ENCODE measurements at regions not wholly inside any gene's neighbourhood (a gene's known extent, or its start where the extent isn't known, plus 50 kb on each side); places are given as distances from the start of the nearest gene placed in this dataset.

DNA sequence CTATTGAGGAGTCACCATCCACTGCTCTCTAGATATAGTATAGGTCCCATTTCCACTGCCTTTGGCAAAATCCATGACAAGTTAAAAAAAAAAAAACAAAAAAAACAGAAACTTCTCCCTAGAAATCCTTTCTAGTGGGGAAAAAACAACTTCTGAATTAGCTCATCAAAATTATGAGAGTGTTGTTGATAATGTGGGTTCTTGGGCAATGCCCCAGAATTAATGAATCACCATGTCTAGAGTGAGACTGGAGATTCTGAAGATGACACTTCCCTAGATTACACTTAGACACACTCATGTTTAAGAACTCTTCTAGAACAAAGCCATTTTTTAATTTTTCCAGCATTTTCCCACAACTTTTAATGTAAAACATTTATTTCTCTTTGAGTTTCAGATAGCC is 728.0 kb upstream of the C9orf72 start:
- ATAC-seq: no peak
- H3K27ac Mint-ChIP-seq: no peak overlapping the region
- no peaks in the 10 kb centered on the region for H3K4me1 Mint-ChIP-seq
- Histone ChIP-seq H3K9me3 (ENCODE audit: control insufficient read depth, insufficient read depth, low read length) (no peaks in the 10 kb centered on the region), H3K4me3 (ENCODE audit: low read length) (no peak overlapping the region), H3K27me3 (ENCODE audit: control insufficient read depth, insufficient read depth, low read length) (no peaks in the 10 kb centered on the region), H3K36me3 (ENCODE audit: control insufficient read depth, insufficient read depth, low read length) (no peaks in the 10 kb centered on the region), H3K4me1 (ENCODE audit: control insufficient read depth, insufficient read depth, low read length) (no peaks in the 10 kb centered on the region), H3K27ac (ENCODE audit: low read length) (no peak overlapping the region)
- no peak overlapping the region for H3K4me3 Mint-ChIP-seq
- intact Hi-C loops (cut with micrococcal nuclease): no loop called here
- TF ChIP-seq, protein P1, sequence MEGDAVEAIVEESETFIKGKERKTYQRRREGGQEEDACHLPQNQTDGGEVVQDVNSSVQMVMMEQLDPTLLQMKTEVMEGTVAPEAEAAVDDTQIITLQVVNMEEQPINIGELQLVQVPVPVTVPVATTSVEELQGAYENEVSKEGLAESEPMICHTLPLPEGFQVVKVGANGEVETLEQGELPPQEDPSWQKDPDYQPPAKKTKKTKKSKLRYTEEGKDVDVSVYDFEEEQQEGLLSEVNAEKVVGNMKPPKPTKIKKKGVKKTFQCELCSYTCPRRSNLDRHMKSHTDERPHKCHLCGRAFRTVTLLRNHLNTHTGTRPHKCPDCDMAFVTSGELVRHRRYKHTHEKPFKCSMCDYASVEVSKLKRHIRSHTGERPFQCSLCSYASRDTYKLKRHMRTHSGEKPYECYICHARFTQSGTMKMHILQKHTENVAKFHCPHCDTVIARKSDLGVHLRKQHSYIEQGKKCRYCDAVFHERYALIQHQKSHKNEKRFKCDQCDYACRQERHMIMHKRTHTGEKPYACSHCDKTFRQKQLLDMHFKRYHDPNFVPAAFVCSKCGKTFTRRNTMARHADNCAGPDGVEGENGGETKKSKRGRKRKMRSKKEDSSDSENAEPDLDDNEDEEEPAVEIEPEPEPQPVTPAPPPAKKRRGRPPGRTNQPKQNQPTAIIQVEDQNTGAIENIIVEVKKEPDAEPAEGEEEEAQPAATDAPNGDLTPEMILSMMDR (IDR thresholded peaks at IDR 0.05): no peak
- H3K9me3 Mint-ChIP-seq: peaks cover 7 to 11% of the 10 kb centered on the region in 2 donors
- DNase-seq: no peak
- H3K36me3 Mint-ChIP-seq: peaks cover 6% of the 10 kb centered on the region
- no peaks in the 10 kb centered on the region for H3K27me3 Mint-ChIP-seq (ENCODE audit: low read depth in 2 of 2)

DNA sequence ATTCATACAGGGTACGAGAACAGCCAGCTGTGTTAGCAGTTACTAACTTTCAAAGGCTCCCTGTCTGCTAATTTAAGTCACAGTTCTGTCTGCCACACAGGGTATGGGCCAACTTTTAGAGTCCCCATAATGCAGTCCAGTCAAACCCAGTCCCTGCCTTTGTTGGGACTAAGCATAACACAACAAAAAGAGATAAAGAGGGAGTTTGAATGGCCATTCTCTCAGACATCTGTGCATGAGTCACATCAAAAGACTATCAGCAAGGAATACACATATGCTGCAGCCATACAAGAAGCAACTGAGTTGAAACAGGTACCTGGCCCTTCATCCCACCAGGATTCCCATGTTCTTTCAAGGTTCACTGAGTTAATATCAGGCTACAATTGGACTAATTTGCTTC is 744.5 kb upstream of the C9orf72 start:
- Histone ChIP-seq H3K9me3 (ENCODE audit: control insufficient read depth, insufficient read depth, low read length) (no peaks in the 10 kb centered on the region), H3K27ac (ENCODE audit: low read length) (no peak overlapping the region), H3K27me3 (ENCODE audit: control insufficient read depth, insufficient read depth, low read length) (no peaks in the 10 kb centered on the region), H3K4me3 (ENCODE audit: low read length) (no peak overlapping the region), H3K4me1 (ENCODE audit: control insufficient read depth, insufficient read depth, low read length) (no peaks in the 10 kb centered on the region), H3K36me3 (ENCODE audit: control insufficient read depth, insufficient read depth, low read length) (no peaks in the 10 kb centered on the region)
- WGBS (ENCODE audit: insufficient coverage): no CpG with 5 or more reads among the region's 1 CpG
- no peaks in the 10 kb centered on the region for H3K36me3 Mint-ChIP-seq
- TF ChIP-seq, protein P1 (IDR thresholded peaks at IDR 0.05): no peak
- no peak overlapping the region for H3K4me3 Mint-ChIP-seq
- intact Hi-C loops (cut with micrococcal nuclease): no loop called here
- no peak overlapping the region for H3K27ac Mint-ChIP-seq
- ATAC-seq: no peak
- no peaks in the 10 kb centered on the region for H3K4me1 Mint-ChIP-seq
- peaks cover 3 to 7% of the 10 kb centered on the region in 2 donors for H3K9me3 Mint-ChIP-seq
- no peak for DNase-seq
- H3K27me3 Mint-ChIP-seq (ENCODE audit: low read depth in 2 of 2): no peaks in the 10 kb centered on the region

DNA sequence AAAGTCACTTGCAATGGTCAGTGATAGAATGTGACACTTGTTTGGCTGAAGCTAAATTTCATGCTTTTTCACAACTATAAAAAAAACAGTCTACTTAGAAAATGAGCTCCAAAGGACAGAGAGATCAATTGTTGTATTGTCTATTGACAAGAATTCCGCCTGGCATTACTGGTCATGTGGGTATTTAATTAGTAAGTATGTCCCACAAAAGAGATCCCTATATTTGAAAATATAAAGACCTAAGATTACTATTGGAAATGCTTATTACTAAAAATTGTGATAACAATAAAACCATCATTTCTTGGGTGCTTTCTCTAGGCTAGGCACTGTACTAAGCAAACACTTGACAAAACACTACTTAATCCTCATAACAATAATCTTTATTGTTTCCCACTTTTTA is 745.2 kb upstream of the C9orf72 start:
- intact Hi-C loops (cut with micrococcal nuclease): no loop called here
- H3K4me1 ChIP-seq (ENCODE audit: control insufficient read depth, insufficient read depth, low read length): no peaks in the 10 kb centered on the region
- no peaks in the 10 kb centered on the region for H3K27me3 Mint-ChIP-seq (ENCODE audit: low read depth in 2 of 2)

DNA sequence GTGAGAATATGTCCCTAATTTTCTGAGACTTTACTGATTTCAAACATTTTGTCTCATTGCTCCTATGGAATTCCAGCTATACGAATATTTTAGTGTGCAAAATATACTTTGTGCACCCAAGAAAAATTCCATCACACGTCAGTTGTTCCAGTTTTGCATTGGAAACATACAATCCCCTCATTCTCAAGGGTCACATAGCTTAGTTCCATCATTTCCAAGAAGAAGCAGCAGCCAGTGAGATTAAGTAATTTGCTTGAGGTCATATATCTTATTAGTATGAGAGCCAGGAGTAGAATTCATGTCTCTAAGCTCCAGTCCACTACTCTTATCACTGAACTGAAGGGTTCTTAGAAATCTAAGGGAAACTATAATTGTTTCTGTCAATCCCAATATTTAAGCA is 746.7 kb upstream of the C9orf72 start:
- 73% methylated on average over 2 of the region's 2 CpGs for WGBS (ENCODE audit: insufficient coverage)
- intact Hi-C loops (cut with micrococcal nuclease): no loop called here
- peaks cover 3 to 7% of the 10 kb centered on the region in 2 donors for H3K9me3 Mint-ChIP-seq
- H3K27me3 Mint-ChIP-seq (ENCODE audit: low read depth in 2 of 2): no peaks in the 10 kb centered on the region
- no peak overlapping the region for H3K27ac Mint-ChIP-seq
- H3K4me1 ChIP-seq (ENCODE audit: control insufficient read depth, insufficient read depth, low read length): no peaks in the 10 kb centered on the region
- H3K9me3 ChIP-seq (ENCODE audit: control insufficient read depth, insufficient read depth, low read length): no peaks in the 10 kb centered on the region
- H3K4me3 Mint-ChIP-seq: no peak overlapping the region
- H3K27ac ChIP-seq (ENCODE audit: low read length): no peak overlapping the region
- no peak for DNase-seq
- no peak overlapping the region for H3K4me3 ChIP-seq (ENCODE audit: low read length)
- H3K27me3 ChIP-seq (ENCODE audit: control insufficient read depth, insufficient read depth, low read length): no peaks in the 10 kb centered on the region
- H3K4me1 Mint-ChIP-seq: no peaks in the 10 kb centered on the region
- ATAC-seq: no peak
- H3K36me3 ChIP-seq (ENCODE audit: control insufficient read depth, insufficient read depth, low read length): no peaks in the 10 kb centered on the region
- TF ChIP-seq, protein P1 (IDR thresholded peaks at IDR 0.05): no peak
- no peaks in the 10 kb centered on the region for H3K36me3 Mint-ChIP-seq

More for the DNA sequence above, 745.2 kb upstream of the C9orf72 start:
- Mint-ChIP-seq H3K27ac (no peak overlapping the region), H3K9me3 (peaks cover 3 to 7% of the 10 kb centered on the region in 2 donors), H3K36me3 (no peaks in the 10 kb centered on the region), H3K4me1 (no peaks in the 10 kb centered on the region), H3K4me3 (no peak overlapping the region)
- H3K4me3 ChIP-seq (ENCODE audit: low read length): no peak overlapping the region
- H3K36me3 ChIP-seq (ENCODE audit: control insufficient read depth, insufficient read depth, low read length): no peaks in the 10 kb centered on the region
- no CpG with 5 or more reads among the region's 1 CpG for WGBS (ENCODE audit: insufficient coverage)
- no peak overlapping the region for H3K27ac ChIP-seq (ENCODE audit: low read length)
- TF ChIP-seq, protein P1 (IDR thresholded peaks at IDR 0.05): no peak
- no peaks in the 10 kb centered on the region for H3K9me3 ChIP-seq (ENCODE audit: control insufficient read depth, insufficient read depth, low read length)
- no peaks in the 10 kb centered on the region for H3K27me3 ChIP-seq (ENCODE audit: control insufficient read depth, insufficient read depth, low read length)
- ATAC-seq (no peak), DNase-seq (no peak)
